ENCODE measurements at regions not wholly inside any gene's neighbourhood (a gene's known extent, or its start where the extent isn't known, plus 50 kb on each side); places are given as distances from the start of the nearest gene placed in this dataset.

DNA sequence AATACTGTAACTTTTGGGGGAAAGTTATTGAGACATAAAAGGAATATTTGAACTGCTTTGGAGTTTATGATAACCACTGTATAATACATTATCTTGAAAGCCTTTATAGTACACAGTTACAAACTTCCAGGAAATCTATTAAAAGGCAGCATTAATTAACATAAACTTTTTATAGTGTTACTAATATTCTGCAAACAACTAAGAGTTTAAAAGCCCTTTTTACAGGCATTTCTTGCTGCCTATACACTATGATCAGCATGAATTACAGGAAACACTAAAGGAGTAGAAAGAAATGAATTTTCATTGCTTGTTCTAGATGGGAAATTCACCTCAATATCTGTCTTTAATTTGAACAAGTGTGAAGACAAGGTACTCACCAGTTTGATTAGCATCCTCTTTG is 252.3 kb upstream of the ZFP64 start:
- Histone ChIP-seq H3K4me1 (no peaks in the 10 kb centered on the region), H3K36me3 (no peaks in the 10 kb centered on the region), H3K27me3 (no peaks in the 10 kb centered on the region), H3K27ac (no peak overlapping the region), H3K4me3 (no peak overlapping the region), H3K9me3 (no peaks in the 10 kb centered on the region)
- no peak for DNase-seq
- no peak for TF ChIP-seq EP300 (IDR thresholded peaks at IDR 0.05)
- TF ChIP-seq POLR2AphosphoS5 (IDR thresholded peaks at IDR 0.05), result no peak
- TF ChIP-seq, protein P1, sequence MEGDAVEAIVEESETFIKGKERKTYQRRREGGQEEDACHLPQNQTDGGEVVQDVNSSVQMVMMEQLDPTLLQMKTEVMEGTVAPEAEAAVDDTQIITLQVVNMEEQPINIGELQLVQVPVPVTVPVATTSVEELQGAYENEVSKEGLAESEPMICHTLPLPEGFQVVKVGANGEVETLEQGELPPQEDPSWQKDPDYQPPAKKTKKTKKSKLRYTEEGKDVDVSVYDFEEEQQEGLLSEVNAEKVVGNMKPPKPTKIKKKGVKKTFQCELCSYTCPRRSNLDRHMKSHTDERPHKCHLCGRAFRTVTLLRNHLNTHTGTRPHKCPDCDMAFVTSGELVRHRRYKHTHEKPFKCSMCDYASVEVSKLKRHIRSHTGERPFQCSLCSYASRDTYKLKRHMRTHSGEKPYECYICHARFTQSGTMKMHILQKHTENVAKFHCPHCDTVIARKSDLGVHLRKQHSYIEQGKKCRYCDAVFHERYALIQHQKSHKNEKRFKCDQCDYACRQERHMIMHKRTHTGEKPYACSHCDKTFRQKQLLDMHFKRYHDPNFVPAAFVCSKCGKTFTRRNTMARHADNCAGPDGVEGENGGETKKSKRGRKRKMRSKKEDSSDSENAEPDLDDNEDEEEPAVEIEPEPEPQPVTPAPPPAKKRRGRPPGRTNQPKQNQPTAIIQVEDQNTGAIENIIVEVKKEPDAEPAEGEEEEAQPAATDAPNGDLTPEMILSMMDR (IDR thresholded peaks at IDR 0.05), result no peak
- TF ChIP-seq POLR2A (IDR thresholded peaks at IDR 0.05), result no peak
- intact Hi-C loops (cut with DNase I; ENCODE audit: low total_unique reads), result no loop called here

DNA sequence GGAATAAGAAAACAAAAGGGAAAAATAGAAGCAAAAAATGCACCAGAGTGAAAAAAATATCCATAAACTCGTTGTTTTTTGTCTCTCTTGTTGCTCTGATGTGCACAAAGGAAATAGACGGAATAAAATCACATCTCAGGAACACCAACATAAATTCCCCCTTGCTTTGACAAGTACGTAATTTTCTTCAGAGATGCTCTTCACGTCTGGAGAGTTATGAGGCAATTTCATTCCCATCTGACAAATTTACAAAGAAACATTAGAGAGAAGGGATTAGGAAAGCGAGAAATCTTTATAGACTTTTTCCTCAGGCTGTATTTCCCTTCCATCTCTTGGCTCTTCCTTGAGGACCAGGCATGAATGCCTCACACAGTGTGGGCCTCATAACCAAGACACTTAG is 250.1 kb upstream of the ZFP64 start:
- TF ChIP-seq POLR2AphosphoS5 (IDR thresholded peaks at IDR 0.05) (no peak), POLR2A (IDR thresholded peaks at IDR 0.05) (no peak), EP300 (IDR thresholded peaks at IDR 0.05) (no peak)
- TF ChIP-seq, protein P1 (IDR thresholded peaks at IDR 0.05), result no peak
- H3K27ac ChIP-seq, result no peak overlapping the region
- no peaks in the 10 kb centered on the region for H3K27me3 ChIP-seq
- no peaks in the 10 kb centered on the region for H3K4me1 ChIP-seq
- intact Hi-C loops (cut with DNase I; ENCODE audit: low total_unique reads), result no loop called here
- H3K9me3 ChIP-seq, result no peaks in the 10 kb centered on the region
- no peak for DNase-seq
- H3K4me3 ChIP-seq, result no peak overlapping the region
- WGBS, 5 donors, result 72 to 80% (median 76%) methylated on average over 5 of the region's 5 CpGs
- no peaks in the 10 kb centered on the region for H3K36me3 ChIP-seq

DNA sequence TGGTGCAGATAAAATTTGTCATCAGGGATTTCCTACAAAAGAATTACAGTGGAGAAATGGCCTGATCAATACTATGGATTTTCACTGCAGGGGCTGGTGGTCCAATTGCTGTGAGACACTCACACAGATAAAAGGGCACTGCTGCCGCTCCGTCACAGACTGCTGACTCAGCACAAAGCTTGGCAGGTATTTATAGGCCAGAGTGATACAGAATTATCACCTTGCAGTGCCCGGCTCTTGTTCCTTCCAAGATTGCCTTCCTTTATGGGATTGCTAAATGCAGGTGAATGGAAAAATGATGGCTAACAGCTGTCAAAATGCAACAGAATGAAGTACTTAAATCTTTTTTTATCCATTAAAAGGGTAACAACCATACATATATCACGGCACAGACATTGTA is 247.8 kb upstream of the ZFP64 start:
- intact Hi-C loops (cut with DNase I; ENCODE audit: low total_unique reads), result no loop called here
- WGBS, 5 donors, result 51 to 76% (median 55%) methylated on average over 4 of the region's 4 CpGs

DNA sequence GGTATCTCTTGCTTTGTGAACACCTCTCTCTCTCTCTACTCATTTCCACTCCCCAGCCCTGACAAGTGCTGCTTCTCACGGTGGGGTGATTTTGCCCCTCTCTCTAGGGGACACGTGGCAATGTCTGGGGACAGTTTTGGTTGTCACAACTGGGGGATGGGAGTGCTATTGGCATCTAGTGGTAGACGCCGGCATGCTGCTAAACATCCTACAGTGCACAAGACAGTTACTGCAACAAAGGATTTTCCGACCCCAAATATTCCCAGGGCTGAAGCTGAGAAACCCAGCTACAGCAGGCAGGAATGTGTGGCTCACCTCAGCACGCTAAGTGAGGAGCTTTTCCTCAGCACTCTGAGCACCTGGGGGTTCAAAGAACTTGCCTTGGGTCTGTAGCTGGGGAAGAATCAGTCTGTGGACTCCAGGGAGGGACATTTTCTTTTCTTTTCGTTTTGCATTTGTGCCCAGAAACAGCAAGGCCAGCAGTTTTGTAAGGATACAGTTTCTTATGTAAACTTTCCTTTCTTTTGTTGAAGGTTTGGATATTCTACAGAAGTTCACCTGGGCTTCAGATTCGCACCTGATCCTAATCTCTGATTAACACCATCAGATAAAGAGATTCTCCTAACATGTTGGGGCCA is 246.9 kb upstream of the ZFP64 start:
- intact Hi-C loops (cut with DNase I; ENCODE audit: low total_unique reads), result no loop called here
- Histone ChIP-seq H3K4me3 (no peak overlapping the region), H3K27me3 (no peaks in the 10 kb centered on the region), H3K9me3 (no peaks in the 10 kb centered on the region), H3K36me3 (no peaks in the 10 kb centered on the region), H3K4me1 (no peaks in the 10 kb centered on the region), H3K27ac (no peak overlapping the region)
- 34 to 62% (median 49%) methylated on average over 8 of the region's 8 CpGs for WGBS, 5 donors
- TF ChIP-seq, protein P1 (IDR thresholded peaks at IDR 0.05), result no peak
- TF ChIP-seq POLR2A (IDR thresholded peaks at IDR 0.05), result no peak
- no peak for TF ChIP-seq POLR2AphosphoS5 (IDR thresholded peaks at IDR 0.05)
- no peak for TF ChIP-seq EP300 (IDR thresholded peaks at IDR 0.05)
- no peak for DNase-seq

More for the DNA sequence above, 247.8 kb upstream of the ZFP64 start:
- H3K9me3 ChIP-seq, result no peaks in the 10 kb centered on the region
- H3K4me1 ChIP-seq, result no peaks in the 10 kb centered on the region
- H3K36me3 ChIP-seq, result no peaks in the 10 kb centered on the region
- H3K4me3 ChIP-seq, result no peak overlapping the region
- no peaks in the 10 kb centered on the region for H3K27me3 ChIP-seq
- TF ChIP-seq, protein P1 (IDR thresholded peaks at IDR 0.05), result no peak
- DNase-seq, result no peak
- H3K27ac ChIP-seq, result no peak overlapping the region
